SIG-M5 treated with dmso at 0.1 percent for 504 hours (cell line): ENCODE measurements at regions not wholly inside any gene's neighbourhood (a gene's known extent, or its start where the extent isn't known, plus 50 kb on each side); places are given as distances from the start of the nearest gene placed in this dataset.

Experiments
- DNase-seq: peaks from one replicate; lab custom pipeline; 2025; ENCODE audit not compliant: unreplicated experiment; lab: John Stamatoyannopoulos, UW

GRCh38 chr18:22467760-22468553 is 50.2 kb upstream of the CTAGE1 start:
- DNase-seq: no peak

- DNase-seq: no peak
Measured at GRCh38 chr18:22468554-22468891, 50.8 kb upstream of the CTAGE1 start.

- DNase-seq: no peak
Measured at GRCh38 chr18:22469061-22469734, 51.5 kb upstream of the CTAGE1 start.

- no peak for DNase-seq
Measured at GRCh38 chr18:22469926-22470247, 52.2 kb upstream of the CTAGE1 start.

GRCh38 chr18:22470248-22471235 is 52.8 kb upstream of the CTAGE1 start:
- DNase-seq: no peak

GRCh38 chr18:22471546-22472131 is 53.9 kb upstream of the CTAGE1 start:
- no peak for DNase-seq

GRCh38 chr18:22473366-22473765 is 55.7 kb upstream of the CTAGE1 start:
- DNase-seq: no peak

- no peak for DNase-seq
Measured at GRCh38 chr18:22475426-22476100, 57.8 kb upstream of the CTAGE1 start.

GRCh38 chr18:22477222-22477621 is 59.5 kb upstream of the CTAGE1 start:
- no peak for DNase-seq

GRCh38 chr18:22482948-22483347 is 65.2 kb upstream of the CTAGE1 start:
- DNase-seq: no peak

- DNase-seq: no peak
Measured at GRCh38 chr18:22483407-22483806, 65.7 kb upstream of the CTAGE1 start.

GRCh38 chr18:22484471-22484870 is 66.8 kb upstream of the CTAGE1 start:
- DNase-seq: no peak

GRCh38 chr18:22485808-22486244 is 68.1 kb upstream of the CTAGE1 start:
- DNase-seq: no peak

- DNase-seq: no peak
Measured at GRCh38 chr18:22486667-22487066, 69.0 kb upstream of the CTAGE1 start.

- no peak for DNase-seq
Measured at GRCh38 chr18:22488554-22488953, 70.8 kb upstream of the CTAGE1 start.

- DNase-seq: no peak
Measured at GRCh38 chr18:22489704-22490103, 72.0 kb upstream of the CTAGE1 start.

GRCh38 chr18:22490429-22490846 is 72.7 kb upstream of the CTAGE1 start:
- no peak for DNase-seq

- DNase-seq: no peak
Measured at GRCh38 chr18:22493255-22493654, 75.5 kb upstream of the CTAGE1 start.

- no peak for DNase-seq
Measured at GRCh38 chr18:22493940-22494339, 76.2 kb upstream of the CTAGE1 start.

GRCh38 chr18:22494771-22495170 is 77.1 kb upstream of the CTAGE1 start:
- no peak for DNase-seq

- DNase-seq: no peak
Measured at GRCh38 chr18:22499421-22499820, 81.7 kb upstream of the CTAGE1 start.
